GM19043 (cell line): ENCODE measurements at regions not wholly inside any gene's neighbourhood (a gene's known extent, or its start where the extent isn't known, plus 50 kb on each side); places are given as distances from the start of the nearest gene placed in this dataset.

Source experiments
- ATAC-seq: cut with Tn5 transposase; IDR thresholded peaks from one replicate; pipeline ENCODE4 v1.9.1; 2021; ENCODE audit warnings: low read depth; ENCODE audit not compliant: unreplicated experiment

- ATAC-seq = no peak
These were observed 377.7 kb downstream of the CYLC2 start for GRCh38 chr9:103372828-103373227.

DNA sequence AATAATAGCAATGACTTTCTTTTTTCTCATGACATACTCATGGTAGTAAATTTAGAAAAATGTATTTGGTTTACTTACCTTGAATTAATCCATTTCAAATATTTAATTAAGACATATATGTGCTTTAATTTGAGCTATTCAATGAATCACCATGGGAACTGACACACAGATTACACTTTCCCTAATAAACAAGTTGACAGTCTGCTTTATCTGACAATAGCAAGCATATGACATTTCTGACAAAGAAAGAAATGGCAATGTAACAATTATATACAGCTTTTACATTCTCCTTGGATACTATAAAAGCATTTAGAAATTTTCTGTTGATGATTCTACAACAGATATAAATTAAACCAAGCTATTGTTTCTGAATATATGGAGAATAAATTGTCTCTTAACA, 382.5 kb downstream of the CYLC2 start:
- no peak for ATAC-seq

DNA sequence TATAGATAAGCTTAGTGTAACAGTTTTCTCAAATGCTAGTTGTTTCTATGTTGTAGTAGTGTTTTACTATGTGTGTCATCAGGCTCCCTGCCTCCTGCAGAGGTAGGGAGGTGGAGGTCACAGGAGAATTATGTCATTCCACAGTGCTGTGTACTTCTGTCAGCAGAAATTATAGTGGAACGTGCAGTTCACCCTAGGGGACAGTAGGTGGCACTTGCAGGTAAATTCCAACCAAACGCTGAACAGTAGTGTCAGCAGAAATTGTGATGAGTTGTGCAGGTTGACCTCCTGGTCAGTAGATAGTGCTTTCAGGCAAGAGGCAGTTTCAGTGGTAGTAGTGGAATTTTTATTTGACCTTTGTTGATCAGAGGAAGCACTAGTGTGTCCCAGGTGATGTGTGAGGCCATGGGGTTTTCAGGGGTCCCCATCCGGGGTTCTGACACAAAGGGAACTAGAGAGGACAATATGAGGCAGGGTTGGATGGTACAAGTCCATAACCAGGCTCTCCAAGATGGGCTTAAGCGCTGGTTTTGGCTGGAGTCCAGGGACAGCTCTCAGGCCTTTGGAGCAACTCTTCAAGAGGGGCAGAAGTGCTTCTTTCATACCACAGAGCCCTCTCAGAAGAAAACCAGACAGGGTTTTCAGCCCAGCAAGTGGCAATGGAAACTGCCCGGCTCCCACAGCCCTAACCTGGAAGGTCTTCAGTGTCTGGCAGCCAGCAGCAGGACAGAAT, 402.9 kb downstream of the CYLC2 start:
- ATAC-seq = peak; percentile 93

DNA sequence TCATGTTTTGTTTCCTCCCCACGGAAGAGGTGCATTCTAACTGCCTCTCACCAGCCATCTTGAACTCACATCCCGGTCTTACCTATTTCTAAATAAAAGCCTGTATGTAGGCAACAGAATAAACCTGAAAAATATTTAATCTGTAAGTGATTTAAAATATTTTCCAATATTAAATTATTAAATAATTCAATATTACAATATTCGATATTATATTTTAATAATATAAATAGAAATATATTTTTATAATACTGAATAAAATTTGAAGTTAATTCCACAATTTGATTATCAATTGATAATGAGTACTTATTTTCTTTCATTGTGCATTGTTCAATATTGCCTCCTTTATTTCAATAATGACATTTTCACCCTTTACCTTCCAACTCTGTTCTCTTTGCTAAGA, 404.4 kb downstream of the CYLC2 start:
- ATAC-seq = no peak

- no peak for ATAC-seq
These were observed 412.1 kb downstream of the CYLC2 start for GRCh38 chr9:103407260-103407659.

DNA sequence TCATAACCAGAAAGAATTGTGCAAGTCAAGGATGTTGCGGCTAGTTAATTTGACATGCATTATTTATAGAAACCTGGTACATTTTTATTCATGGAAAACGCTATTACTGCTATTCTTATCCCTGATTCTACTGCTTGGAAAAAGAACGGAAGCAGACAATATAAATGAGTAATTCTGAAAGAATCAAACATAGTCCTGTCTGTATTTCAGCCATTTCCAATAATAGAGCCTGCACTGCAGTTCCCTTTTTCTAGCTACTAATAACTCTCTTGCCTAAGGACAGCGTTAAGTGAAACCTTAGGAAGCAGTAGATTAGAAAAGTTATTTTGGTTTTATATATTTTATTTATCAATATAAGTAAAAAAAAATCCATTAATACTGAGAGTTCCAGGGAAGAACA, 414.9 kb downstream of the CYLC2 start:
- no peak for ATAC-seq

DNA sequence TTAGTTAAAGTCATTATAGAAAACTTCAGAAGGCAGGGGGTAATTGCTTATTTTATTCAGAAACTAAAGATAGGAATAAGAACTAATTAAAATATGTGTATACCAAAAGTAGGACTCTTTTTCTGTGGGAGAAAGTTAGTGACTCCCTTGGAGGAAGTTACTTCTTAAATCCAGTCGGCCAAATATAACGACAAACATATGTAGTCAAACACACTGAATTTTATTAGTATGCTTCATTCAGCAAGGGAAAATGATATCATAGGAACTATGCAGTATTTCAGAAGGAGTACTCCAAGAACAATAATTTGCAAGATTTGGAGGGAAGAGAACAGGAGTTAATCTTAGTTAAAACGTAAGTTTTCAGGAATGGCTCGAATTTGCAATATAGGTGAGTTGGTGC, 432.6 kb downstream of the CYLC2 start:
- ATAC-seq = no peak

DNA sequence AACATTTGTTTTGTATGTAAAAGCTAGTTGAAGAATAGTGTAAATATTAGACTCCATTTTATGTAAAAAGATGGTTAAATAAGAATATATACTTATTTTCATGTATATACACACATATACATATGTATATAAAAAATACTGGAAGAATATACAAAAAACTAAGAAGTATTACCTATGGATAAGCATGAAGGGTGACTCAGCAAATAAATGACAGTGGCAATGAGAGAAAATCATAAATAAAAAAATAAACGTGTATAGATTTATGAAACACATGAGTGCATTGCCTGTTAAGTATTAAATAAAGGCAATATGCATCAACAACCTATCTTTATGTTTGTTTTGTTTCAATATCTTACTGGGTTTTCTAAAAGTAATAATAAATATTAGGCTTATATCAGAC, 435.3 kb downstream of the CYLC2 start:
- no peak for ATAC-seq

- ATAC-seq = no peak
These were observed 436.7 kb downstream of the CYLC2 start for GRCh38 chr9:103431809-103432208.

DNA sequence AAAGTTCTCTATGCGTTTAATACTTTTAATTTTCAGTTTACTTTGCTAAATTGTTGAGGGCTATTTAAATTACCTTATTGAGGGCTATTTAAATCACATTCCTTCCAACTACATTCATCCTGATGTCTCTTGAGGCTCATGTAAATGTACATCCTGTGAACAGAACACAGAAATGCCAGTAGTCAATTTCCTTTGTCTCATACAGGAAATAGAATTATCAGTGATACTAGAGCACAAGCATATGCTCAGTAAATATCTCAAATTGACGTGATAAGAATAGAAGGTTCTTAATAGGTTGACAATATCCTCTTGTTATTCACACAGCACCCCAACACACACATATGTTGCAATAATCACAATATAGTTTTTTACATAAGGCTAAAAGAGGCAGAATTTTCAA, 449.0 kb downstream of the CYLC2 start:
- ATAC-seq = no peak

- no peak for ATAC-seq
These were observed 463.7 kb downstream of the CYLC2 start for GRCh38 chr9:103458826-103459225.

DNA sequence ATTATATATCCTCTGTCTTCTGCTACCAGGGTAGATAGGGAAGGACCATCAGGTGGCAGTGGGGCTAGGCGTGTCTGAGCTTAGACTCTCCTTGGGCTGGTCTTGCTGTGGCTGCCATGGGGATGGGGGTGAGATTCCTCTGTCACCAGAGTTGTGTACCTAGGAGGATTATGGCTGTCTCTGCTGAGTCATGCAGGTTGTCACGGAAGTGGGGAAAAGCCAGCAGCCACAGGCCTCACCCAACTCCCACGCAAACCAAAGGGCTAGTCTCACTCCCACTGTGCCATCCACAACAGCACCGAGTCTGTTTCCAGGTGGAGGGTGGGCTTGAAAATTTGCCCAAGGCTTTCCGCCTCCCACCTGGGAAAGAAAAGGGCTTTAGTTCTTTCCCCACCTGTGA, 476.1 kb downstream of the CYLC2 start:
- no peak for ATAC-seq

DNA sequence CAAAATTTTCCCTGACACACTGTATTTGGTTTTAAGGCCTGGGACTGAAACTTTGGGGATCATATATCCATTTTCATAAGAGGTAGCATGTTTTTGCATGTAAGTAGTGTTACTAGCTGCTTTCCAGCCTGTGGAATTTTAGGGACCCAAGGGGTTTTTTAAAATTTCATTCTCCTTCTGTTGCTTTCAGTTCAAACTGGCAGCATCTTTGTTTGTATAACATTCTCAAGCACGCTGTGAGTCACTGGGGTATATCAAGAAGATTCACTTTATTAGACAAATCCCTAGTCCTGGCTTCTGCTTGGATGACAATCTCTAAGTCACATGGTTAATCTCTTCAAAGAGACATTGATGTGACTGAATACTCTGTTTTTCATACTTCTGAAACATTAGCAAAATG, 479.0 kb downstream of the CYLC2 start:
- no peak for ATAC-seq

- ATAC-seq = no peak
These were observed 488.5 kb downstream of the CYLC2 start for GRCh38 chr9:103483471-103484096.

- no peak for ATAC-seq
These were observed 490.0 kb downstream of the CYLC2 start for GRCh38 chr9:103485138-103485537.

DNA sequence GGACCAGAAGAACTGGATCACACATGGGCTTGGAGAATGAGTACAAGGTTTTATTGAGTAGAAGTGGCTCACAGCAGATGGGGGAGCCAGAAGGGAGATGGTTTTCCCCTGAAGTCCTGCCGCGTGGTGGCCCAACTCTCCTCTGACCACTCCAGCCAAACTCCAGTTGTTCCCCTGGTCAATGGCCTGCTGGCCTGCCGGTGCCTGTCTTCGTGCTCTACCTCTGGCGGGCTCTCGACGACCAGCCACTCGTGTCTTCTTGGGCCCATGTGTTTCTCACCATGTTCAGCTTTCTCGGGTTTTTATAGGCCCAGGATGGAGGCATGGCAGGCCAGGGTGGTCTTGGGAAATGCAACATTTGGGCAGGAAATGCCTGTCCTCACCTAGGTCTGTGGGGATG, 519.6 kb downstream of the CYLC2 start:
- no peak for ATAC-seq

- ATAC-seq = no peak
These were observed 527.3 kb downstream of the CYLC2 start for GRCh38 chr9:103522409-103522808.

DNA sequence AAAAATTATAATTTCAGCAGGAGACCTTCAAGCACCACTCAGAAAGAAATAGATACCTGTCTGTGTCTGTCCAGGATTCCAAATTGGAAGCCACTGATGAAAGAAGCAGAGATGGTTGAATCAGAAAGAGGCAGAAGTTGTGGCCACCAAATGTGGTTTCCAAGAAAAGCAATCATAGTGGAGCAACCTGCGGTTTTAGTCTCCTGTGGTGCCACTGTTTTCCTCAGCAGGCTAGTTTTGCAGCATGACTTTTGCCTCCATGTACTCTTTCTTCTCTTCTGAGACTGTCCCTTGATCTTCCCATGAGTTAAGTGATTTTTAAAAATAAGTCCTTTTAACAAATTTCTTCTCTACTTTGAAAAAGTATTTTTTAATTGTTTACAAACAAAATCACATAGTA, 535.8 kb downstream of the CYLC2 start:
- ATAC-seq = no peak

GRCh38 chr9:103533318-103533717, 538.2 kb downstream of the CYLC2 start:
- ATAC-seq = no peak

DNA sequence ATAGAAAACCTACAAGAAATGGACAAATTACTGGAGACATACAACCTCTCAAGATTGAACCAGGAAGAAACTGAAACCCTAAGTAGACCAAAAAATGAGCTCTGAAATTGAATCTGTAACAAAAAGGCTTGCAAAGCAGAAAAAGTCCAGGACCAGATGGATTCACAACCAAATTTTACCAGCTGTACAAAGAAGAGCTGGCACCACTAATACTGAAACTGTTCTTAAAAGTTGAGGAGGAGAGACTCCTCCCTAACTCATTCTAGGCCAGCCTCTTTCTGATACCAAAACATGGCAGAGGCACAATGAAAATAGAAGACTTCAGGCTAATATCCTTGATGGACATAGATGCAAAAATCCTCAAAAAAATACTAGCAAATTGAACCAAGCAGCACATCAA, 542.3 kb downstream of the CYLC2 start:
- no peak for ATAC-seq

- no peak for ATAC-seq
These were observed 548.8 kb upstream of the SMC2 start for GRCh38 chr9:103545260-103545659.

- ATAC-seq = no peak
These were observed 541.4 kb upstream of the SMC2 start for GRCh38 chr9:103552712-103553111.

- no peak for ATAC-seq
These were observed 520.1 kb upstream of the SMC2 start for GRCh38 chr9:103574056-103574455.
